ENCODE measurements at regions not wholly inside any gene's neighbourhood (a gene's known extent, or its start where the extent isn't known, plus 50 kb on each side); places are given as distances from the start of the nearest gene placed in this dataset.

DNA sequence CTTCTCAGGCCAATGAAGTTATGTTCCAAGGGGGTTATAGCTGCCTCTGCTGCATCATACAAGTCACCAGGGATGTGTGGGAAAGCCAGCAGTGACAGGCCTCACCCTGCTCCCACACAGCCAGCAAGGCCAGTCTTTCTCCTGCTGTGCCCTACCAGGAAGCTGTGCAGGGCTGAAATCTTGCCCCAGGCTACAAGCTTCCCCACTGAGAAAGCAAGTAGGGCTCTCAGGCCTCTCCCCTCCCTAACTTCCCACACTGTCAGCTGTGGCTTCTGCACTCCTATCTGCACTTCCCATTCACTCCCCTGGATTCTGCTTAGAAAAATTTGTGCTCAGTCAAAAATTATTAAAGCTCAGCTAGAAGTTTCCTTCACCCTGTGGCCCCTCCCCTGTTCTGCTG, 611.2 kb upstream of the ZNF608 start:
- H3K4me1 Mint-ChIP-seq (ENCODE audit: low read depth) = no peaks in the 10 kb centered on the region
- H3K4me3 Mint-ChIP-seq = no peak overlapping the region
- no peaks in the 10 kb centered on the region for H3K27me3 Mint-ChIP-seq (ENCODE audit: low read depth)
- no peak for DNase-seq
- peaks cover 17 to 23% of the 10 kb centered on the region in 2 donors for H3K9me3 Mint-ChIP-seq
- no peak overlapping the region for H3K27ac Mint-ChIP-seq
- no peak for ATAC-seq (replicated peaks in 1 of 2)
- no peaks in the 10 kb centered on the region for H3K36me3 Mint-ChIP-seq (ENCODE audit: insufficient read depth in 2 of 2)

- Mint-ChIP-seq H3K27me3 (ENCODE audit: low read depth) (no peaks in the 10 kb centered on the region), H3K9me3 (peaks cover 0 to 6% of the 10 kb centered on the region in 2 donors), H3K36me3 (ENCODE audit: insufficient read depth in 2 of 2) (peaks cover 0 to 2% of the 10 kb centered on the region in 2 donors), H3K4me3 (no peak overlapping the region), H3K4me1 (ENCODE audit: low read depth) (no peaks in the 10 kb centered on the region), H3K27ac (no peak overlapping the region)
- ATAC-seq (replicated peaks in 1 of 2) = no peak
- DNase-seq = no peak
Observed at GRCh38 chr5:125365747-125366146, 619.3 kb upstream of the ZNF608 start.

- Mint-ChIP-seq H3K36me3 (ENCODE audit: insufficient read depth in 2 of 2) (peaks cover 0 to 2% of the 10 kb centered on the region in 2 donors), H3K27ac (no peak overlapping the region), H3K4me3 (no peak overlapping the region), H3K4me1 (ENCODE audit: low read depth) (no peaks in the 10 kb centered on the region), H3K9me3 (peaks cover 0 to 6% of the 10 kb centered on the region in 2 donors), H3K27me3 (ENCODE audit: low read depth) (no peaks in the 10 kb centered on the region)
- ATAC-seq (replicated peaks in 1 of 2) (no peak), DNase-seq (no peak)
Observed at GRCh38 chr5:125367702-125368101, 621.3 kb upstream of the ZNF608 start.

DNA sequence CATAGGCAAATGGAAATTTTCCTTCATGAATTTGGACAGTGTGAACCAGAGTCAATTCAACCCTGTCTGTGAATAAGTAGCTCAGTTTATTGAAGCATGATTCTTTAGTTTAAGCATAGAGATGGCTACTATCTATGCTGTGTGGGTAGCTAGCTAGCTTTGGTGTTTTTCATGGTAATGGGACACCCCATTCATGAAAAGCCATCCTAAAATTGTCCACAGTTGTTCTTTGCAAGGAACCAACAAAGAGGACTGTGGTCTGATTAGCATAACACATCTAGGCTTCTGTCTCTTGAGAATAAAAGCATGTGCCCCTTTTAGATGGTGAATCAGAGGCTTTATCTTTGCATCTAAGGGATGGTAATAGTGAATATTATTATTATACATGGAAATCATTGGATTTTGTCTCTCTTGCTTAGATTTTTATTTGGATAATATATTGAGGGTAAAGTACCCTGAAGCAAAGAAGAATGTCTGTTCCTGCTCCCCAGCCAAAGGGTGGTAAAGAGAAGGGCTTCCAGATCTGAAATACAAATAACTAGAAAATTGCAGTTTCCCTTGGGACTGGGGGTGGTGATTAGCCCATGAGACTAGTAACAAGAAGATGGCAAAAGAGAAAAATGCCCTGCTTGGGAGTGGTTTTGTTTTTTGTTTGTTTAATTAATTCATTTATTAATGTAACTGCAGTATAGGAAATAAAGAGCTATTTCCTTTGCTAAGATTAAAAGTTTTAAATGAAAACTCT, 624.2 kb upstream of the ZNF608 start:
- H3K27me3 Mint-ChIP-seq (ENCODE audit: low read depth) = no peaks in the 10 kb centered on the region
- DNase-seq (no peak), ATAC-seq (replicated peaks in 1 of 2) (no peak)
- no peaks in the 10 kb centered on the region for H3K4me1 Mint-ChIP-seq (ENCODE audit: low read depth)
- H3K27ac Mint-ChIP-seq = no peak overlapping the region
- no peak overlapping the region for H3K4me3 Mint-ChIP-seq
- H3K36me3 Mint-ChIP-seq (ENCODE audit: insufficient read depth in 2 of 2) = peaks cover 0 to 2% of the 10 kb centered on the region in 2 donors
- H3K9me3 Mint-ChIP-seq = peaks cover 0 to 7% of the 10 kb centered on the region in 2 donors

GRCh38 chr5:125372694-125373631, 626.5 kb upstream of the ZNF608 start:
- no peaks in the 10 kb centered on the region for H3K4me1 Mint-ChIP-seq (ENCODE audit: low read depth)
- no peak overlapping the region for H3K27ac Mint-ChIP-seq
- H3K27me3 Mint-ChIP-seq (ENCODE audit: low read depth) = no peaks in the 10 kb centered on the region
- DNase-seq (no peak), ATAC-seq (replicated peaks in 1 of 2) (no peak)
- no peak overlapping the region for H3K4me3 Mint-ChIP-seq
- no peaks in the 10 kb centered on the region for H3K36me3 Mint-ChIP-seq (ENCODE audit: insufficient read depth in 2 of 2)
- H3K9me3 Mint-ChIP-seq = peaks cover 2 to 6% of the 10 kb centered on the region in 2 donors

- H3K9me3 Mint-ChIP-seq = peaks cover 5% of the 10 kb centered on the region in 2 donors
- H3K27ac Mint-ChIP-seq = no peak overlapping the region
- no peaks in the 10 kb centered on the region for H3K36me3 Mint-ChIP-seq (ENCODE audit: insufficient read depth in 2 of 2)
- DNase-seq (no peak), ATAC-seq (replicated peaks in 1 of 2) (no peak)
- no peak overlapping the region for H3K4me3 Mint-ChIP-seq
- H3K4me1 Mint-ChIP-seq (ENCODE audit: low read depth) = no peaks in the 10 kb centered on the region
- no peaks in the 10 kb centered on the region for H3K27me3 Mint-ChIP-seq (ENCODE audit: low read depth)
Observed at GRCh38 chr5:125375143-125375542, 628.7 kb upstream of the ZNF608 start.

GRCh38 chr5:125376059-125376641, 629.7 kb upstream of the ZNF608 start:
- H3K9me3 Mint-ChIP-seq = peaks cover 4 to 5% of the 10 kb centered on the region in 2 donors
- ATAC-seq (replicated peaks in 1 of 2) = no peak
- H3K27me3 Mint-ChIP-seq (ENCODE audit: low read depth) = no peaks in the 10 kb centered on the region
- H3K4me1 Mint-ChIP-seq (ENCODE audit: low read depth) = no peaks in the 10 kb centered on the region
- no peak for DNase-seq
- no peak overlapping the region for H3K4me3 Mint-ChIP-seq
- H3K36me3 Mint-ChIP-seq (ENCODE audit: insufficient read depth in 2 of 2) = no peaks in the 10 kb centered on the region
- H3K27ac Mint-ChIP-seq = no peak overlapping the region

DNA sequence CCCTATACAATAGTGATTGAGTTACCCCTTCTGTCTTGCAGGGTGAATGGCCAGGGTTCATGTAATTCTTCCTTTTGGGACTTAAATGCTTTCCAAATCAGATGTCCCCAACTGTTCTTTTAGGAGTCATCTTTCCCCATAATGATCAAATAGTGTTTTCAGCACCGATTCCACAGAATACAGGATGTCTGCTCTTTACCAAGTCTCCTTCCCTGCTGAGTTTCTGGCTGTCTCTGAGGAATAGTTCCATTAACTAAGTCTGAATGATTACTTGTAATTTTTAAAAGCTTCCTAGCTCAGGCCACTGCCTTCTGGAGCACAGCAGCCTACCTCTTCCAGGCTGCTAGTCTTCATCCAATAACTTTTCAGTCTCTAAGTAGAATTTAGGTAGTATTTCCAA, 630.7 kb upstream of the ZNF608 start:
- Mint-ChIP-seq H3K4me1 (ENCODE audit: low read depth) (no peaks in the 10 kb centered on the region), H3K27me3 (ENCODE audit: low read depth) (no peaks in the 10 kb centered on the region), H3K36me3 (ENCODE audit: insufficient read depth in 2 of 2) (no peaks in the 10 kb centered on the region), H3K9me3 (peaks cover 5 to 8% of the 10 kb centered on the region in 2 donors), H3K27ac (no peak overlapping the region), H3K4me3 (no peak overlapping the region)
- ATAC-seq (replicated peaks in 1 of 2) = no peak
- no peak for DNase-seq

GRCh38 chr5:125381290-125381689, 634.9 kb upstream of the ZNF608 start:
- Mint-ChIP-seq H3K4me3 (no peak overlapping the region), H3K4me1 (ENCODE audit: low read depth) (no peaks in the 10 kb centered on the region)

DNA sequence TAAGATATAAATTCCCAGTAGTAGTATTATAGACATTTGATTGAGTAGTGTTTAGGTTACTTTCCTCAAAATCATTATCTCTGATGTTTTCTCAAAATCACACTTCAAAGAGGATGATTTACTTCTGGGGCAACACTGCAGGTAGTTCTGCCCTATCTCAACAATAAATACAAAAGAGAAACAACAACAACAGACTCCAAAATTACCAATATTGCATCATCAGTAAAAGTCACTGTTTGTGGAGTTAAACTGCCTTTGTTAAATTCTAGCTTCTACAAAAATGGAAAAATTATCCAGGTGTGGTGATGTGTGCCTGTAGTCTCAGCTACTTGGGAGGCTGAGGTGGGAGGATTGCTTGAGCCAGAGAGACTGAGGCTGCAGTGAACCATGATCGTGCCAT, 637.6 kb upstream of the ZNF608 start:
- DNase-seq = no peak
- H3K4me1 Mint-ChIP-seq (ENCODE audit: low read depth) = no peaks in the 10 kb centered on the region
- no peaks in the 10 kb centered on the region for H3K36me3 Mint-ChIP-seq (ENCODE audit: insufficient read depth in 2 of 2)
- ATAC-seq (replicated peaks in 1 of 2) = no peak
- peaks cover 4% of the 10 kb centered on the region in 2 donors for H3K9me3 Mint-ChIP-seq
- H3K27ac Mint-ChIP-seq = no peak overlapping the region
- H3K4me3 Mint-ChIP-seq = no peak overlapping the region
- no peaks in the 10 kb centered on the region for H3K27me3 Mint-ChIP-seq (ENCODE audit: low read depth)

More at GRCh38 chr5:125381290-125381689, 634.9 kb upstream of the ZNF608 start:
- Mint-ChIP-seq H3K27ac (no peak overlapping the region), H3K27me3 (ENCODE audit: low read depth) (no peaks in the 10 kb centered on the region), H3K36me3 (ENCODE audit: insufficient read depth in 2 of 2) (no peaks in the 10 kb centered on the region), H3K9me3 (peaks cover 3 to 4% of the 10 kb centered on the region in 2 donors)
- DNase-seq (no peak), ATAC-seq (replicated peaks in 1 of 2) (no peak)

- no peak for DNase-seq
- Mint-ChIP-seq H3K9me3 (peaks cover 6 to 12% of the 10 kb centered on the region in 2 donors), H3K27me3 (ENCODE audit: low read depth) (no peaks in the 10 kb centered on the region), H3K36me3 (ENCODE audit: insufficient read depth in 2 of 2) (no peaks in the 10 kb centered on the region), H3K4me3 (no peak overlapping the region), H3K4me1 (ENCODE audit: low read depth) (no peaks in the 10 kb centered on the region), H3K27ac (no peak overlapping the region)
- no peak for ATAC-seq (replicated peaks in 1 of 2)
Observed at GRCh38 chr5:125390326-125390725, 643.9 kb upstream of the ZNF608 start.

DNA sequence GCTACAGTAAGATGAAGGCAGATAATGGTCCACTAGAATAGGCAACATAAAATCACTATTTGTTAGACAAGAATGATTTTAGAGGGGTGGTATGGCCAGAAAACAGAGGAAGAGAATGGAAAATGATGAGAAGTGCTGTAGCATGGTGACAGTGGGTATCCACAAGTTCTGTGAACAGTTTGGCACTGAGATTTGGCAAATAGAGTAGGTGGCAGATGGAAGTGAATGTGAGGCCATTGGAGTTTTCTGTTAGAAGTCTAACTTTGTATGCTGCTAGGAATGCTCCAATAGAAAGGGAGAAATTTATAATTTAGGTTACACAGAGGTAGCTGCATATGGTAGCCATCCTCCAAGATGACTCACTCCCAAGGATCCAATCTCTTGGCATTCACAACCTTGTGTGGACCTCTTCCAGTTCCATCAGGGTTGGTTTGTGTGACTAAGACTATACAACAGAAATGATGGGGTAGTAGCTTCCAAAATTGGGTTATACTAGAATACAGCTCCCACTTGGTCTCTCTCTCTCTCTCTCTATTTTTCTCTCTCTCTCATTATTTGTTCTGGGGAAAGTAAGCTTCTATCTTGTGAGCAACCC, 646.9 kb upstream of the ZNF608 start:
- Mint-ChIP-seq H3K4me3 (no peak overlapping the region), H3K9me3 (peaks cover 8 to 10% of the 10 kb centered on the region in 2 donors), H3K27me3 (ENCODE audit: low read depth) (no peaks in the 10 kb centered on the region), H3K4me1 (ENCODE audit: low read depth) (no peaks in the 10 kb centered on the region), H3K36me3 (ENCODE audit: insufficient read depth in 2 of 2) (no peaks in the 10 kb centered on the region), H3K27ac (no peak overlapping the region)
- ATAC-seq (replicated peaks in 1 of 2) (no peak), DNase-seq (no peak)
